Stimulated activated CD8-positive, alpha-beta memory T cell treated with anti-CD3 and anti-CD28 coated beads, Interleukin-7, amount 100 ng/mL, for 48 hours (primary cell): ENCODE measurements at regions not wholly inside any gene's neighbourhood (a gene's known extent, or its start where the extent isn't known, plus 50 kb on each side); places are given as distances from the start of the nearest gene placed in this dataset.

ENCODE experiments used
- DNase-seq, 2 donors: peaks; one replicate each; pipeline ENCODE4 v3.0.0-alpha.2; 2020; ENCODE audit warnings: low read depth in 1 of 2; ENCODE audit errors: extremely low read depth in 1 of 2

GRCh38 chr11:19377881-19378280 lies 137.1 kb upstream of the E2F8 start:
- DNase-seq, result no peak

DNA sequence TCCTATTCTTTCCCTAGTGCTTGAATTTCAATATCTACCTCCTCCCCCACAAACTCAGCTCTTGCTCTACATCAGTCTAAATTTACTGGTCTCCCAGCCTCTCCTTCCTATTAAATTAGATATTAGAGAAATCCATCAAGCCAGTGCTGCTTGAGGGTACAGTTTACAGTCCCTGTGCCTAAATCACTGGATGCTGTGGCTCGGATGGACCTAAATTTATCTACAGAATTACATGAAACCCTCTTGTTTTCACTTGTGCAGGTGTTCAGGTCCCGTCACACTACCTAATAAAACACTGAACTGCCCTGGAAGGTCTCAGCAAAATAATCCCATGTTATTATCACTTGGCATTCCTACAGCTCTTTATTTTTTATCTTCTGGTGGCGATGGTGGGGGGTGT lies 134.7 kb upstream of the E2F8 start:
- DNase-seq, result no peak

- no peak for DNase-seq
Observed at GRCh38 chr11:19374151-19374569, 133.4 kb upstream of the E2F8 start.

DNA sequence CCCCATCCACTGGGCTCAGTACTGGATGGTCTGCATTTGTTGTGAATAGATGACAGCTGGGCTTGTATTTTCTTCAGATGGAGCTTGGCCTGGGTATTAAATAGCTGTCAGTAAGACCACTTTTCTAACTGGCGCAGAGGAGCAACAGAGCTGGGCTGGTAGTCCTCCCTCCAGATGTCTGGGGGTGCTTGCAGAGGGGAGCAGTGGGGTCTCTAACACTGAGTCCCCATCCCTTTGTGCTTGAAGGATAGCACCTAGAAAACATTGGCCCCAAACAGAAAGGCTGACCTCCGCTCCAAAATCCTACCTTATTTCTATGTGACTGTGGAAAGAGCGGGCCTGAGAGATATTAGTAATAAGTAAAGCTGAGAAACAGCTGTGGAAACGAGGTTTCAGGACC lies 131.6 kb upstream of the E2F8 start:
- DNase-seq, result no peak

DNA sequence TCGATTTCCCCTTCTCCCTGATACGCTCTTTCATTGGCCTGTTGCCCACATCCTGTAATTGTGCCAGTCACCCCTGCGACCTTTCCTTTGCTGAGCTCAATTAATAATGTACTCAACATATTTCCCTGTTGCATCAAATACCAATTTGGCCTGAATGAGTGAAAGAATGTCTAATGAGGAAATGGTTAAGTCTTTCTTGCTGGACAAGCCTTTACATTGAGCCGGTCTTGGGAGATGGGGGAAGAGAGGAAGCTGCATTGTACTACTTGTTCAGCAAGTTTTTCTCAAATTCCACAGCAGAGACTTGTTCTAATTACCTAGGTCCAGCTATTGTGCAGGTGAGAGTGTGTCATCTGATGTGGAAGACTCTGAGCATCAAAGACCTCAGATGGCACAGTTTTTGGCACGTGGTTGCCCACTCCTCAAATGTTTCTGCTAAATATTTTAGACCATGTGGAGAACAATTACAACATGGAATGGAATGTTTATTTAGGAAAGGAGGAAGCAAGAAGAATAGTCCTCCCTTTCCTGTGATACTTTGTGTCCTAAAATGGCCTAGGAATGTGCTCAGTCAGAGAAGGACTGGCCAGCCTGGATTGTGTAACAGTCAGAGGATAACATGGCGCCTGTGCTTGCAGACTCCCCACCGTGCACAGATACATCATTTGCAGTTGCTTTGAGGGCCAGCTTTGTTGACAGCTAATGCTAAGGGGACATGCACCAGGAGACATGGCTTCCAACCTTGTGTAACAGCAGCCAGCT lies 129.5 kb upstream of the E2F8 start:
- DNase-seq, result no peak

- DNase-seq, result no peak
Observed at GRCh38 chr11:19368726-19369375, 128.1 kb upstream of the E2F8 start.

DNA sequence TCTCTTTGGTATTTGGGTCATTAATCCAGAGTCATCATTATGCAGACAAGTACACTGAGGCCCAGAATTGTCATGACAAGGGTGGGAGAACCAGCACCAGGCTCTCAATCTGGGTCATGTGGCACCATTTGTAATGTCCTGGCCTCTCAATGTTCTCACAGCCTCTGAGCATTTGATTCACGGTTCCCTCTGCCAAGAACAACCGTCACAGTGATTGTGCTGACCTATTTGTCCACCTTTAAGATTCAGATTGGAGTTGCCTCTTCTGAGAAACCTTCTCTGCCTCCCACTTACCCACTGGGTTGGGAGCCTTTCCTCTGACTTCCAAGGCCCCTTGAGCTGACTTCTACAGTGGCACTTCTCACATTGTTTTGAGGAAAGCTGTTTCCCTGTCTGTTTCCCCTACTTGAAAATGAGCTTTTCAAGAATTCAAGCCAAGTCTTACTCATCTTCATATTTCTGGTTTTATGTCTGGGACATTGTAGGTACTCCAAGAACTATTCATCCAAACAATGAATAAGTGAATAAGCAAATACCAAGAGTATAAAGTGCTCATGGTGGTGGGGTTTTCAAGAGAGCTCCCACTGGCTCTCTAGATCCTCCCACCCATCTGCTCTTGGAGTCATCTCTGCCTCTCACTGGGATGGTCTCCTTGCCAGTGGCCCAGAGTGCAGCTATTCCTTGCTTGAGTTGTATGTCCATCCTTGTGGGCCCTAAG lies 126.4 kb upstream of the E2F8 start:
- no peak for DNase-seq

DNA sequence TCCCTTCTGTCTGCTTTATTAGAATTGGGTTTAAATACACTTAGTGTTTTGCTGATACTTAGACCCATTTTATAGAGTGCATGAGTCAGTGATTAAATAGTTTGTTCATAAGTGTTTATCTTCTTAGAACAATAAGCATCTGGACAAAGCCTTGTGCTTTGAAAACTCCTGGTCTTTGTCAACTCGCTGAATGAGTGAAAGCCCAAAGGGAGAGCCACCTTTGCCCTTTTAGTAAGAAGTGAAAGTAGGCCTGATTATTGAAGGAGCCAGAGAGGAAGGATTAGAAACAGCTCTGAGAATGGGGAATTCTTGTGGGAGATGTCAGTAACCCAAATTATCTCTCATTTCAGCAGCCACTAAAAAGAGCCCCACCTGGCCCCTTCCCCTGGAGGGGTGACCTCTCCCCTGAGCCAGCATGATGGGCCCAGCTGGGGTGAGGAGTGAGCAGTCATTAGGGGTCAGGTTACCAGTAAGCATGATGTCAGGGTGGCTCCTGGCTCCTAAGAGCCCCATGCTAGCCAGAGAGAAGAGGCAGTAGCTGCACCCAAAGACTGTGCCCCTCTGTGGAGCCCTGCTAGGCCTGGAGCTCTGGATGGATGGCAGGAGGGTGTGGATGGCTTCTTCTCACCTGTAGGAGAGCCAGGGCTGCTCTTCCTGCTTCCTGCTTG lies 125.1 kb upstream of the E2F8 start:
- DNase-seq, result no peak

DNA sequence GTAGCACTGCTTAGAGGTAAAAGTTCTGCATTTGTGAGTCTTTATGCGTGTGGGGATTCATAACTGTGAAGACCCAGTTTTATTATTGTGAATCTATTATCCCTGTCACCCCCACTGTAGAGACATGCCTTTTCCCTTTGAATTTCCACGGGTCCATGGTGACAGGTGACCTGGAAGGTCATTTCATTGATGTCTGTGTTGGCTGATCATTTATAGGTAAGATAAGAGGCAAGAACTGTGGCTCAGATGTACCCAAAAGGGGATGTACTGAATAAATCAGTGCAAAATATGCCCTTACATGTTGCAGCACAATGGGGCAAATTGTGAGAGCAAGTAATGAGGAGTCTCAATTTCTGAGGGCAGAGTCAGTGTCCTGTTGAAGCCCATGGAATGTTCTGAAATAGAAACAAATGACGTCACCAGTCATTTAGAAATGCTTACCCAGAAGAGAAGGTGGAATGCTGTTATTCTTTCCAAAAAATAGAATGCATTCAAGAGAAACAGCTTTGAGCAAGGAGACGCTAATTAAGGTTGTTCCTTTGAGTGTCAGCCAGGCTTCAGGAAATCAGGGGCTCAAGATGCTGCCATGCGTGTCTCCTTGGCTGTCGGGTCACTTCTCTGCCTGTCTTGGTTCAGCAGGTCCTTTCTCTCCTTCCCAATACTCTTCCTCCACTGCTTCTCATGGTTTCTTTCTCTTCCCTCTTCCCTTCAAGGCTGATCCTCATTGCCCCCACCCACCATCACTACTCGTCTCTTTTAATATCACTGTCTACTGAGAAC lies 118.7 kb upstream of the E2F8 start:
- no peak for DNase-seq

GRCh38 chr11:19357943-19358342 lies 117.2 kb upstream of the E2F8 start:
- no peak for DNase-seq

- DNase-seq, result no peak
Observed at GRCh38 chr11:19355601-19356000, 114.9 kb upstream of the E2F8 start.

DNA sequence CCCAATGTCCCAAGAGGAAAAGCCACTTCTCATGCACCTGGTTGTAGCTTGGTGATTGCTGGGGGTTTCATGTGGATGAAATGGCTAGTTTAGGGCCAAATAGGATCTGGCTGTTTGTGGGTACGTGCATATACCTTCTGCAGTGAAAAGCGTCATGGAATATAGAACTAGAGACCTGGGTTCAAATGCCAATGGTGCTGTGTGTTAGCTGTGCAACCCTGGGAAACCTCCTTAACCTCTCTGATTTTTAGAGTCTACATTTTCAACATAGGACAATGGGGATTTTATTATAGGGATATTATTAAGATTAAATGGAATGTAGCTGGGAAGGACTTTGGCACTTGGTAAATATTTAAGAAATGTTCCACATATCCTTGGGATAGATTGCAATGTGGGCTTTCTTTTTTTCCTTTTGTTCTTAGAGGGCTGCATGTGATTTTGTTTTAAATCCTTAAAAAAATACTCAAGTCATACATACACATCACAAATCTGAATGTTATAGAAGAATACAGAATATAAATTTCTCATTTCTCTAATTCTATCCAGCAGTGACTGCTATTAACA lies 112.6 kb upstream of the E2F8 start:
- DNase-seq, result no peak

DNA sequence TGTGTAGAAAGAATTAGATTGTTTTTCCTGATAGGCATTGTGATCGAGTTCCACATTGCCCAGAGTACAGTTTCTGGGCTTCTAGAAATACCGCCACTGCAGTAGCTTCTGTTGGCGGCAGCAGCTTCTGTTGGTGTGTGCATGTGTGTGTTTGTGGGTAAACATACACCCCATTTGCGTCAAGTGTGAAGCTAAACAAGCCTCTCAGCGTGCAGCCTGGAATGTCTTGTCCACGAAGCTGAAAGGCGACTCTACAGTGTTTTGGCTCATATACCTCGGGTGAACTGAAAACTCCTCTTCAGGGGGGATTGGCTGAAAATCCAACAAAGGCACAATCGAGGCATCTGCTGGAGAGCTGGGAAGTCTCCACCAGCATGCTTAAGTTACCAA lies 112.0 kb upstream of the E2F8 start:
- DNase-seq, result no peak

DNA sequence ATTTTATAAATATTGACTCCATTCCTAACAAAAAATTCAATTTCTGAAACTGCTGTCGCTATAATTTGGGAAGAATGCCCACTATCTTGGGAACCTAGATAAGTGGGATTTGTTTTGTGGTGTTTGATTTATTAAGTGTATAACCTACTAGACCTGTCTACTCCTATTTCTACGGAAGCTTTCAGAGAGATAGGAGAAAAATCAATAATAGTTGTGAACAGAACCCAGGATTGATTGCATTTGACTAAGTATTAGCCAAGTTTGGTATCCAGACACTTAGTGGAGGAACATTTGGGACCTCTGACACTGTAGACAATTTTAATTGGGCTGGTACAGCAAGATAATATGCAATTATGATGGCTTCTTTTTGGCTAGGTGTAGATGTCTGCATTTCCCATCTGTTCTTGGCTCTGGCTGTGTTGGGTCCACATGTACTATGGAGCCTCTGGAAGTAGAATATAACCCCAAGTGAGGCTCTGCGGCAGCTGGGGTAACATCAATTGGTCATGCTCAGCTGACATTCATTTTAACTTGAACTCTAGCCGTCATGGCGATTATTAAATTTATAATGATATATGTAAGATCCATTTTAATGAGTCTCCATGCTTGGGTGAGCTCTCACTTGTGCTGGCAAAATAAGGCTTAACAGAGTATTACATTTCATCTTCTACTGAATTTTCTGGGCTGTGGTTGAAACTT lies 111.5 kb upstream of the E2F8 start:
- DNase-seq, result no peak

DNA sequence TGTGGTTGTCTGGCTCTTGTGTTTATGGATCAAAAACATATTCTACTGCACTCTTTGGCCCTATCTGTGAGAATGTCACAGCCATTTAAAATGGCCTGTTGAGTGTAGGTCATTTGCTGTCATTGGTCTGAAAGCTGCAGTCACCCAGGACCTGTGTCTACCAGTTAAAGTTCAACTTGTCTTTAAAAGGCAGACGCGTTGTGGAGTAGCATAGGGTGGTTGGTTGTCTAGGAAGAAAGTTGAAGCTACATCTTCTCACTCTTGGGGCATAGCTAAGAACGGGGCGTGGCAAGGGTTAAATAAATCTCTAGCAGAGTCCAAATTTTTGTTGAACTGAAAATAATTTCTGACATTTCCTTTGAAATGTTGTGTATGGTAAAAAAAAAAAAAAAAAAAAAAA lies 110.7 kb upstream of the E2F8 start:
- DNase-seq, result no peak

DNA sequence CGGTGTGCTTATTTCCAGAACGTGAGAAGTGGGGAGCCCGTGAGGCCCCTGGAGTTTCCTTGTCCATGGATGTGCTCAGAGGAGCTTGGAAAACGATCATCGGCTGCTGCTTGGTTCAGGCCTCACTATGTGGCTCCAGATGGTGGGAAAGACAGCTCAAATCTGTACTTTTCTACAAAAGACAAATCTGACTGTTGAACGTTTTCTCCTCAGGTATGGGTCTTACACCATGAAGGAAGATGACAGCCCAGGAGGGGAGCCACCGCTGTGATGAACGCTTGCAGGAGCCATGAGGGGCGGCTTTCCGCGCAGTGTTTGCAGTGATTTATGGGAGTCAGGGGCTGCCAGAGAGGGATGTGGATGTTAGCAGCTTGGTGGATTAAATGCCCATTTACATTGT lies 109.4 kb upstream of the E2F8 start:
- no peak for DNase-seq

DNA sequence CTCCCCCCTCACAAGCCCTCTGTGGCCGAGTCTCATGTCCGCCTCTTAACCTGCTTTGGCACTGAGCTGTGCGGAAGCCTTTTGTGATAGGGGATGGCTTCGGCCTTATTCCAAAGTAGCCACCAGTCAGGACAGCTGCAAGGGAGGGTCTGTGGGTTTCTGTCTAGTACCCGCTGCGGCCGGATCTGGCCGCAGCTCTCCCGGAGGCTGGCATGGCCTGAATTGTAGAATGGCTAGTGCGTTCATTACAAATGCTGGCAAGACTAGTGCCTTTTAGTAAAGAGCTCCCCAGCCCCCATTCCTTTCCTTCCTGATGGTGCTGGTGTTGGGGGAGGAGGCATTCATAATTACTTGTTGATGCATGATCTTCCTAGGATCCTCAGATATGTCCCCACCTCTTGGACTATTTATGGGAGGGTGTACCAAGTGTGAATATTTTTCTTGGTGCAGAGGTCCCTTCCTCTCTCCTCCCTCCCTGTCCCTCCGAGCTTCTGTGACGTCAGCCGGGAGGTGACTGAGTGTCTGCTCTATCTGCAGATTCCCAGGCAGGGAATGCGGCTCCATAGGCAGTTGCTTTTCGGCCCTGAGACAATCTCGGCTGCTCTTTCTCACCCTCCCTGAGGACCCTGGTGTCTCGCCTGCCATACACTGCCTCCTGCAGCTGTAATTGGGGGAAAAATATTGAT lies 108.7 kb upstream of the E2F8 start:
- DNase-seq, result no peak

GRCh38 chr11:19347911-19348310 lies 107.2 kb upstream of the E2F8 start:
- no peak for DNase-seq
